HG03060 (cell line): ENCODE measurements at regions not wholly inside any gene's neighbourhood (a gene's known extent, or its start where the extent isn't known, plus 50 kb on each side); places are given as distances from the start of the nearest gene placed in this dataset.

ENCODE experiments used
- ATAC-seq: cut with Tn5 transposase; IDR thresholded peaks from one replicate; pipeline ENCODE4 v1.9.1; 2021; ENCODE audit warnings: low read depth, moderate number of reproducible peaks; ENCODE audit not compliant: unreplicated experiment

DNA sequence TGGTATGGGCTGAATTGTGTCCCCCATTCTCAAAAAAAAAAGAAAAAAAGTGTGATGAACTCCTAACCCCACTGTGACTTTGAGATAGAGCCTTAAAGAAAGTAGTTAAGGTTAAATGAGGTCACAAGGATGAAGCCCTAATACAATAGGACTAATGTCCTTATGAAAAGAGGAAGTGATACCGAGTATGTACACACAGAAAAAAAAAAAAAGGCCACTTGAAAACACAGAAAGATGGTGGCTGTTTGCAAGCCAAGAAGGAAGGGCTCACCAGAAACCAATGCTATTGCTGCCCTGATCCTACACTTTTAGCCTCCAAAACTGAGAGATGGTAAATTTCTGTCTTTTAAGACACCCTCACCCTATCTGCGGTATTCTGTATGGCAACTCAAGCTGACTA is 955.6 kb downstream of the PCDH17 start:
- peak; percentile 98 for ATAC-seq

DNA sequence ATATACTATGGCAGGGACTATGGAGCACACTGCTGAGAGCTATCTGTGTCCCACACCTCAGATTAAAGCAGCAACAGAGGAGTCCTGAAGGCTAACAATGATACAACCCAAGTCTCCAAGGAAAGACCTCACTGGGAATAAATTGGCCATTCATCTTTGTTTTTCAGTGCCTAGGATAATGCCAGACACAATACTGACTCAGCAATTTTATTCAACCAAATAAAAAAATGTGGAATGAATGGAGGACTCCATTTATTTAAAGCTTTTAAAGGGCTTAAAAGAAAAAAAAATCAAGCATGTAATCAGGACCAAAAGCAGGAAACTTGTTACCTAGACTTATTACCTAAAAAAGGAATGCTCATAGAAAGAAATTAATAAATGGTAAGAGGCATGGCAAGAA is 960.5 kb downstream of the PCDH17 start:
- ATAC-seq: no peak

DNA sequence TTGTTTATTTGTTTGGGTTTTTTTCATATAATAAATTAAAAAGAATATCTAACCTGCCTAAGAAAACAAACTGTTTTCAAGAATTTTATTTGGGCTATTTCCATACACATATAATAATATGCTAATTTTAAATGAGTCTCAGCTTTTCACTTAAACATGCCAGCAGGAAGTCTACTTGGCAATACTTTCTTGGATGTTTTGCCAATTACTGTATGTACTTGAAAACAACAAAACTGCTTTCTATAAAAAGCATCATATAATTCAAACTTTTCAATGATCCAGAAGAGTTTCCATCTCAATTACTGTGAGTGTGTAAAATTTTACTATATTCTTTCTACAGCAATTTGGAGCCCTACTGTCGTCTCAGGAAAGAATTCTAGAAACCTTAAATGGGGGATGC is 961.2 kb downstream of the PCDH17 start:
- ATAC-seq: no peak

DNA sequence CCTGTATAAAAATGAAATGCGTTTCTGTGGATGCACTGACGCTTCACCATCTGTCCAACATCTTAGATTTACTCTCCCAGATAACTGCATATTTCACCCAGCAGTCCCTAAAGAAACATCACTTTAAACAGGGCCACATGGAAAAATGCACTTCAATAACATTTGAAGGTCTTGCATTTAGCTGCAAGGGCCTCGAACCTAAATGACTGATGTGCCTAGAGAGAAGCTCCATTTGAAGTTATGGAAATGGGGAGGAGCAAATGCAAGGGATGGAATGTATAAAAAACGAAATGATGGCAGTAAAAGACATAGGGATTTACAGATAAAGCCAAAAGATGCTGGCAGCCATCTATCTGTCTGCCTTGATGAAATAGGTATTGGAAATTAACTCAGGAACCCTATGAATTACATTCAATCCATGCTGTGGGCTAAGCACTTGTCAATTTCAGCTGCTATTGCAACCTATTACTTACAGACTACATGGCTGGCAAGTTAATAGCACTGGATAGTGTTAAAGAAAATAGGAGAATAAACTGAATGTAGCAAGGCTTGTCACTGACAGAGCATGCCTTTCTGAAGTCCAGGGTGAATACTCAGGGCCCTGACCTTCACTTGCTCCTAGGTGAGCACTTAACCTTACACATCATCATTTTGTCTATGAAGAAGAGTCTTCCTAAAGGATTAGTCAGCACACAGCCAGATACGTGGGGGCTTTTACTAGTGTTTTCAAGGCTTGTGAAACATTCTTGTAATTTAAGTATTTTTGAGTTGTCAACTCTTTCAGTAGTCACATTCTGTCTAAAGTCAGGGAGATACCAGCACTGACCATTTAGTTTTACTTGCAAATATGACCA is 963.4 kb downstream of the PCDH17 start:
- no peak for ATAC-seq

DNA sequence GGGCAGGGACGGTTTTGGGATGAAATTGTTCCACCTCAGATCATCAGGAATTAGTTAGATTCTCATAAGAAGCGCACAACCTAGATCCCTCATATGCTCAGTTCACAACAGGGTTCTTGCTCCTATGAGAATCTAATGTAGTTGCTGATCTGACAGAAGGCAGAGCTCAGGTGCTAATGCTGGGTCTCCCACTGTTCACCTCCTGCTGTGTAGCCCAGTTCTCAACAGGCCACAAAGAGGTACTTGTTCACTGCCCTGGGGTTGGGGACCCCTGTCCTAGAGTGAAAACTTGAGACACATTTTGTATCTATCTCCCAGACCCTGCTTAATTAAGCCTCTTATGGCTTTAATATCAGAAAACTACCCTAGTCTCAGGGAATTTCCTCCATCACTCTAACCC is 966.0 kb downstream of the PCDH17 start:
- no peak for ATAC-seq

DNA sequence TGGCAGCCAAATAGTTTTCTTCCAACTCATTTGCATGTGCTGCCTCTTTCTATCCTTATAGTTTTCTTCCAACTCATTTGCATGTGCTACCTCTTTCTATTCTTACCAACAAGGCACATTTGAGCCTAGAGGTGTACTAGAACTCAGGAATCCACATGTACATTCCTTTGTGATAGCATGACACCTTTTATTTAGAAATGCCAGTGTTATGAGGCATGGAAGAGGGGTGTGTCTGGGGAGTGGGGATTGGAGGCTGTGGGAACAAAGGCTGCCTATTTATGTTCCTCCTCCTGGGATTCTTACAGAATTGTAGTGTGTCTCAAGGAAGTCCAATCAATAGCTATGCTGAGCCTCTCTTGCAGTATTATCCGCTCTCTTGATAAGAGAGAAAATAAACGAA is 966.7 kb downstream of the PCDH17 start:
- ATAC-seq: no peak

DNA sequence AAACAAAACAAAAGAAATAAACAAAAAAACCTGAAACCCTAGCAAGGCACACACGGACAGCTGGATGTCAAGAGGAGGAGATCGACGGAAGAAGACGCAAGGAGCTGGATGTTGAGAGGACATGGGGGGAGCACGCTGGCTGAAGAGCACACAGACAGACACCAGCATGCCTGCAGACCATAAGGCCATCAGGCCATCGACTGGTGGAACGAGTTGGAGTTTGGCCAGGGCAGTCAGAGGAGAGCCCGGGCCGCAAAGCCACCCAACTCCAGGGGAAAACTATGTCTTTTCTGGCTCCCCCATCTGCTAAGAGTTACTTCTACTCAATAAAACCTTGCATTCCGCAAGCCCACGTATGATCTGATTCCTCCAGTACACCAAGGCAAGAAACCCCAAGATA is 979.6 kb downstream of the PCDH17 start:
- no peak for ATAC-seq

DNA sequence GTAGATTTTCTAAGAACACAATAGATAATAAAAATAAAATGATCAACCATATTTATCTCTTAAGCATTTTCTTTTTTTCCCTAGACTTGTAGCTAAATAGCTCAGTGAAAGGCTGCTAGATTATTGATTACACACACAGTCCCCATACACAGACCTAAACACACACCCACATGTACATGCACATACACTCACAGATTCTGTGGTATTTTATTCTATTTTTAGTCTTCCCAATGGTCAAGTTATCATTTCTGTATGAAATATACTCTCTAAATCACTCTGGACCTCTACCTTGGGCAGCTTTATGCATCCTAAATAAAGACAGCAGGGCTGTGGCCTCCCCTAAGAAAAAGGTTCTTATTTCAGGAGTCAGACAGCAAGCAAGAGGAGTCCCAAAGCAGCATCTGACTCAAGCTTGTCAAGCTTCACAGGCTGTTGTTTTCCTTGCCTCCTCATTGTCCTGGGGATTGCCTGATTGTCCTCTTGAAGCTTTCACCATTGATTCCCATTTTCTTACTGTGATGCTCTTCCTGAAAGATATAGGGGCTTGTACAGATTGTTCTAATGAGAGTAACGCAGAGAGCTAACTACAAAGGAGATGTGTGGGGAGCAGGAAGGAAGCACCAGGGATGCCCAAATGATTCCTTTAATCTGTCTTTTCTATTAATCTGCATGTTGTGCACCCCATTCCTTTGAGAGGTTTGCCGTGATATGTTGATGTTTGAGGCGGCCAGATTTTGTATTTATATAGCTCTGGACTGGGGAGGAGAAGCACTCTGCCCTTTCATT is 986.5 kb downstream of the PCDH17 start:
- no peak for ATAC-seq

DNA sequence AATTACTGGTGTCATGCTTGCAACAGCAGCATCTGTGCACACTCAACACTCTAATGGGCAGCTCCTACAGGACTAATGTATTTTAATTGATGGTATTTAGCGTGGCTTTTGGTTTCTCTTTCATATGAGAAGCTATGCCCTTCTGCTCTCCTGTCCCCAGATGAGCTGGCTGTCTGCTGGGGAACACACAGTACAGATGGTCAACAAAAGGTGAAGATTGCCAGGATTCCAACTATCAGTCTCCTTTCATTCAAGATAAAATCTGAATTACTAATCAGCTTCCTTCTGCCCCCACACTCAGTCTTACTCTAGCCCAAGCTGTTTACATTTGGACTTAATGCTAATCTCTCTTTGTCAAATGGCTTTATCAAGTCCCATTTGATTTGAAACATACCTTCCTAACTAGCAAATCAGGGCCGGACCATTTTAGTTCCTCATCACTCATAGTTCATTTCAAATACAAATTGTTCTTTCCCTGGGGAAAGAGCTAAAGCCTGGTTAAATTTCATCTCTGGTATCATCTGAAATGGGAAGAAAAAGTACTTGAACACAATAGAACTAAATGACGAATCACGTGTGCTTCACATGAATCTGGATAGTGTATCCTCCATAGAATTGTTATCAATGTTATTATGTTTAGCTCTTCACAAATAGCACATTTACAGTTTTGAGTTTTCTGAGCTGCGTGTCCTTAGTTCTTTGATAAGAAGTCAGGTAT is 988.0 kb downstream of the PCDH17 start:
- no peak for ATAC-seq

DNA sequence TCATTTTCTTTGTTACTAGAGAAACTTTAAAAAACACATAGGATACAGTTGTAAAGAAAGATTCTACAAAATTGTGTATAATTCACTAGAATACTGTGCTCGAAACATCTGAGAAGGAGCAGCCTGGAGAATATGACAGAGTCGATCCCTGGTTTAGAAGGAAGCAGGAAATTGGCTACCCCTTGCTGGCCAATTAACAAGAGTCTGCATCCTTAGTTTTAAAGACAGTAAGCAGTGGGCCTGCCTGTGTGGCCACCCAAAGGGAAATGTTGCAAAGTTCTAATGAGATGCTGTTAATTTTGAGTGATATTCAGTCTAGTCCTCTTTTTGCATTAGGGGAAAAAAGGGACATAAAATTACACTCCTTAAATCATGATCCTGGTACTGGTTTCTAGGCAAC is 988.6 kb downstream of the PCDH17 start:
- no peak for ATAC-seq

DNA sequence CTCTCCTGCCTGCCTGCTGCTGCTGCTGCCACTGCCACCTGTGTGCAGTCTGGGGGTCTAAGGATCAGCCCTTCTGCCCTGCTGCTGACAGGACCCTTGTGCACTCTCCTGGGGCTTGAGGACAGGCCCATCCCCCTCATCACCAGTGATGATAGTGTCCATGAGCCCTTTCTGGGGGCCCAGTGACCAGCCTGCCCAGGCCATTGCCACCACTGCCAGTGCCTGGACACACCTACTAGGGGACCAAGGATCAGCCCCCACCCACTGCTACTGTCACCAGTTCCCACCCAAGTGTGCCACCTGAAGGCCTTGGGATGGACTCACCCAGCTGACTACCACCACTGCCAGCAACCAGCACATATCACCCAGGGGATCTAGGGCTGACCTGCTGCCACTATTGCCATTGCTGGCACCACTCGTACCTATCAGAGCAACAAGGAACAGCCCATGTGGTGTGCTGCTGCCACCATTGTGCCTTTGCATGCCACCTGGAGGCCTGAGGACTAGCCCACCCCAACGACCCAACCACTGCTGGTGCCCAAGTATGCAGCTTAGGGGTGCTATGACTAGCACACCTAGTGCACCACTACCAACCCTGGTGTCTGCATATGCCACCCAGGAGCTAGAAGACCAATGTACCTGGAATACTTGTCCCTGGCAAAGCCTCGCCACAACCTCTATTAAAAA is 994.3 kb downstream of the PCDH17 start:
- ATAC-seq: no peak

DNA sequence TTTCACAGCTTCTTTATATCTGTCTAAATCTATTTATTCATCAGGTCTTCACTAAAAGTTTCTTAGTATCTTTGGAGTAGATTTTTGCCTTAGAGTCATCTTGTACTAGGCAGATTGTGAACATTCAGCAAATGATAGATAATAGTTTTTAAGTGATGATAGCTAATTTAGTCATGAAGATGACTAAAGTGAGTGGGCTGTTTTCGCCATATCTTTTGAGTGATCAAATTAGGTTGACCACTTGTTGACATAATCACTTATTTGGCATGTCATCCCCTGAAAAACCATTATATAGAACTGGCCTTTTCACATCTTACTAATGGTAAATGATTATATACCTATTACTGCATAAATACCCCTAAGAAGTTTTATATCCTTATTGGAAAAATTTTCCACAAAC is 999.2 kb downstream of the PCDH17 start:
- ATAC-seq: no peak

DNA sequence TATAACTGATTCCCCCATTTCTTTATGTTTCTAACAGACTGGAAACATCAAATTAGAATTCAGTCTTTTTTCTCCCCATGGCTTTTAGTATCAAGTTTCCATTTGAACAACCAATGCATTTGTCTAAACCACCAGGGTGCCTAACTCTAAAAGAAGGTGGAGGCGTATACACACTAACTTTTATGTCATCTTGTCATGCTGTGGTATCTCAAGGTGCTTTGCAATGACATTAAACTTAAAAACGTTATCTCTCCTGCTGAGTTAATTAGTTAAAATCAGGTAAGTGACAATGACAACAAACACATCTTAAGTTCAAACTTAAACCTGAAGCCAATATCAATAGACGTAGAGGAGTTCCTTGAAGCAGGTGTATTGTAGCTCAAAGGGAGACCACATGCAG is 1001.7 kb downstream of the PCDH17 start:
- no peak for ATAC-seq

DNA sequence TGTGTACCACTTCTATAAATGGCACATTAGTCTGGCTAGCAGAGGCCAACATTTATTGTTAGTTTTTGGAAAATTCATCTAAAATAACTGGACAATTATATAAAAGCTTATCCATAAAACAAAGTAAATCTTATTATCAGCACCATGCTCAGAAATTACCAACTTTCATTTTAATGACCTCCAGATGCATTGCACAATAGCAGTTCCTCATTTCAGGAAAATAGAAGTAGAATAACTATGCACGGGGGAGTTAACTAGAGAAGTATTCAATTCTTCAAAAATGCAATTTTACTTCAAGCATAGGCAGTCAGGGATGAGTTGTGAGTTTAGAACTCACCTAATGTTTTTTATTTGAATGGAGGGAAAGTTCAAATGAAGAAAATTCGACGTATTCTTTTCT is 1023.5 kb downstream of the PCDH17 start:
- no peak for ATAC-seq

DNA sequence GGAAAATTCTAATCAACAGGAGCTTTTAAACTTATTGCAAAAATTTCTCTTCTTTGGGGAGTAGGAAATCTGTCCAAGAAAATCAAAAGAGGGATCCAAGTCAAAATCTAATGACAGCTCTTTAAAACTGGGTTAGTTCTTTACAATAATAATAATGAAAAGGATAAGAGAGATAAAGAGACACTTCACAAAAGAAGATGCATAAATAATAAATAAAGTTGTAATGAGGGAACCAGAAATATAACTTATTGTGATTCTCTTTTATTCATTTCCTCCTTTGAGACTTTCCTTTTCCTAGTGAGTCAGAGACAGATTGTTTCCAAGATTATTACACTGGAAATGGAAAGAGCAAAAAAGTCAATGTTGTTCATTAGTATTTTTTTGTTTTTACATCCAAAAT is 1029.3 kb downstream of the PCDH17 start:
- ATAC-seq: no peak

DNA sequence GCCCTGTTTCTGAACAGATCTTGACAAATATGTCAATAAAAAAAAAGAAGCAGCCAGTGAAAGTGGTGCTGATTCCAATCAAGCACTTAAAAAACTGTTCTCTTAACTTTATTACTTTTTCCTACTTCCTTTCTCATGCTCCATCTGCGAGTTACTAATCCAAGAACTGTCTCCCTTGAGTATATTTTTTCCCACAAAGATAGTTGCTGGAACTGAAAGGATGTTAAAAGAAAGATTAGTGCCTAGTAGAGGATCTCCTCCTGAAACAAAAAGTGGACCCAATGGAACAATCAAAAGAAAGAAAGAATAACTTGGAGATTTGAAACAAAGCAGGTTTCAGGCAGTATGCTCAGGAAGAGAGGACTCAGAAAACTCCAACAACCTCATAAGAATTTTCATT is 1034.8 kb downstream of the PCDH17 start:
- ATAC-seq: no peak

DNA sequence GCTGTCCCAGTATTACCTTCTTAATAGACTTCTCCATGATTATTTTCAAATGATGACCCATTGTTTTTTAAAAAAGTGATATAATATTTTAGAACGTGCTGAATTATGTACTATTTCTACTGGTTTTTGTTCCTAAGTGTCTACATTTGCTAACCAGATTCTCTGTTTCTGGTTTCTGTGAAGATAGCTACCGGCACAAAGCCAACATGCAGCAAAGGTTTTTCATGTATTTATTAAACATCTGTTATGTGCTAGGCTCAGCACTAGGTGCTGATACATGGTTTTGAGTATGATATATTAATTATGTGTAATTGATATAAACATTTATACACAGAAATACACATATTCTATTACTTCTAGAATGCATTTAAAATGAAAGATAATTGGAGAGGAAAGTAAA is 1035.6 kb downstream of the PCDH17 start:
- no peak for ATAC-seq

DNA sequence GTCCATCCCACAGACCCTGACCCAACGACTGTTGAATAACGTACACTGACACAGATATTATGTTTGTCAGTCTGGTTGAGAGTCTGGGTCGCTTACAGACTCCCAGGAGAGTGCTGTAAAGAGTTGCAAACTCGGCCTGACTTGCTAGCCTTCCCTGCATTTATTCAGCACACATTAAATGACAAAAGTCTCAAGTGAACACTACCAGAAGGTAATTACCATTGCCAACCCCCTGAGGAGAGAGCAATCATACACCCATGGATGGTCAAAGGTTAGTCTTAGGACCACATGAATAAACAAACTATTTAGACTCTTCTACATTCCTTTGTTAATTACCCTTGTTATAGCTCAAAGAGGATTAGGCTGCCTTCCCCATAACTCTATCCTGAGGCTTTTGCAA is 1048.6 kb downstream of the PCDH17 start:
- no peak for ATAC-seq

DNA sequence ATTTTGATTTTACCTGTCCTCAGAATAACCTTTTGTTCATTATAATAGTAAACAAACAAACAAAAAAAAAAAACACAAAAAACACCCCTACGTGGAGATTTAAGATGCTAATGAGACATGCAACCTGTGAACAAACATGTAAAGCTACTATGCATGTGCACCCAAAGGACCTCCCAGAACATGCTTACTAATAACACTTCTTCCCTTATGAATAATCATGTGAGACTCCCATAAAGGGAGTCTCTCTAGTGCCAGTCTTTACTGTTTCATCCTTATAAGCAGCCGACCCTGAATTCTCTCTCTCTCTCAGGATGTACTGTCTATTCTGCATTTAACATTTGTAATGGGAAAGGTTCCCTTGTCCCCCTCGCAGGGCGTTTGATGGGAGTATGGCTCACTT is 1051.1 kb downstream of the PCDH17 start:
- no peak for ATAC-seq

DNA sequence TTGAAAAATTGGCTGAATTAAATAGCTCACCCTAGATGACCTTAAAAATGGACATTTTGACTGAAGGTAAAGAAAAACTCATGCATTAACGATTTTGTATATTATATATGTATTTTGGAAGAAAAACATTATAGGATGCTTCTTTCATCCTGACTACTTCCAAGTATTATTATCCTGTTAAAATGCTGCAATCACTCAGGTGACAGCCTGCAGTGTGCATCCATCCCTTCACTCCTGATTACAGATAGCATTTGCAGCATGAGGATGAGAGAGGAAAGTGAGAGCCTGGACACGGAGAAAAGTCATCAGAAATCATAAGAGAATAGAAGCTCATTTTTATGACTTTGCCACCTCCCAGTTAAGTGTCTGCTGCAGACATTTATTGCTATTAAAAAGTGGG is 1055.6 kb downstream of the PCDH17 start:
- no peak for ATAC-seq

DNA sequence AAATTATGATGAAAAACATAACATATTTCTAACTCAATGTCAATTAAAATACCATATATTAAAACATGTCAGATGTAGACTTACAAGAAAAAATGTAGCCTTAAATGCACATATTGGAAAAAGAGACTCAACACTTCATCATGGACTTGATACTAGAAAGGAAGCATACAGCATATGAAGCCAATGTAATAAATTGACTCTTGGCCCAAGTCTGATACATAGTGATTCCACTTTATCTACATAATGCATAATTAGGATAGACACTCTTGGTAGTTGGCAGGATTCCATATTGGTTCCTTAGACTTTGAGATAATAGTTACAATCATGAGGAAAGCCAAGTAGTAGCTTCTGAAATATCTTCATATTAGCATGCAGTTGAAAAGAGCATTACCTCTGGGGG is 1067.0 kb downstream of the PCDH17 start:
- no peak for ATAC-seq
